HepG2 (cell line): ENCODE measurements at regions not wholly inside any gene's neighbourhood (a gene's known extent, or its start where the extent isn't known, plus 50 kb on each side); places are given as distances from the start of the nearest gene placed in this dataset.

Source experiments
- CHCHD3 ChIP-seq: sonication (generic); formaldehyde crosslinking; IDR thresholded peaks from 2 replicates; pipeline ENCODE4 v1.8.0; 2022; ENCODE audit warnings: mild to moderate bottlenecking, missing genetic modification reagents, moderate library complexity
- FOXP1 ChIP-seq, 2 experiments: fragments of 450-650 bp in 1 of 2; IDR thresholded peaks; 2 replicates each; pipeline ENCODE4 v1.6.1; 2017 to 2018; ENCODE audit warnings: antibody characterized with exemption in 1 of 2
- RERE ChIP-seq: IDR thresholded peaks from 2 replicates; pipeline ENCODE4 v1.6.1; 2016; ENCODE audit warnings: low read depth, missing genetic modification reagents, missing compliant biosample characterization
- TRAFD1 ChIP-seq: sonication (generic); formaldehyde crosslinking; IDR thresholded peaks from 2 replicates; pipeline ENCODE4 v1.5.1; 2020; ENCODE audit warnings: missing genetic modification reagents, mild to moderate bottlenecking, borderline replicate concordance
- ZBTB10 ChIP-seq: sonication (generic); formaldehyde crosslinking; IDR thresholded peaks from 2 replicates; pipeline ENCODE4 v1.4.0; 2020; ENCODE audit warnings: missing genetic modification reagents, borderline replicate concordance
- ZMYM2 ChIP-seq: sonication (generic); formaldehyde crosslinking; IDR thresholded peaks from 2 replicates; pipeline ENCODE4 v1.8.0; 2022; ENCODE audit warnings: mild to moderate bottlenecking, missing genetic modification reagents
- ZNF484 ChIP-seq: sonication (generic); formaldehyde crosslinking; IDR thresholded peaks from 2 replicates; pipeline ENCODE4 v1.5.1; 2020; ENCODE audit warnings: mild to moderate bottlenecking, low read depth, missing genetic modification reagents, borderline replicate concordance
- ZNF691 ChIP-seq: sonication (generic); formaldehyde crosslinking; IDR thresholded peaks from 2 replicates; pipeline ENCODE4 v1.4.0; 2020; ENCODE audit warnings: missing genetic modification reagents, low read depth, mild to moderate bottlenecking, borderline replicate concordance
- ZSCAN22 ChIP-seq: sonication (generic); formaldehyde crosslinking; IDR thresholded peaks from 2 replicates; pipeline ENCODE4 v1.4.0; 2020; ENCODE audit warnings: mild to moderate bottlenecking, missing genetic modification reagents

GRCh38 chrX:42680666-42681065, 97.3 kb downstream of the PPP1R2C start (continued):
- no peak for TF ChIP-seq RERE (CRISPR knock-in tag)
- no peak for TF ChIP-seq FOXP1 (IDR thresholded peaks at IDR 0.05)
- TF ChIP-seq FOXP1 (CRISPR knock-in tag; IDR thresholded peaks at IDR 0.05) = no peak
- TF ChIP-seq ZMYM2 (CRISPR knock-in tag) = no peak
- no peak for TF ChIP-seq ZSCAN22 (CRISPR knock-in tag)
- no peak for TF ChIP-seq CHCHD3 (CRISPR knock-in tag)
- no peak for TF ChIP-seq ZBTB10 (CRISPR knock-in tag)
- TF ChIP-seq TRAFD1 (CRISPR knock-in tag) = no peak
- no peak for TF ChIP-seq ZNF691 (CRISPR knock-in tag)
- no peak for TF ChIP-seq ZNF484 (CRISPR knock-in tag)
- TF ChIP-seq, all 625 proteins: peak for 0
